WI38 (cell line): ENCODE measurements at regions not wholly inside any gene's neighbourhood (a gene's known extent, or its start where the extent isn't known, plus 50 kb on each side); places are given as distances from the start of the nearest gene placed in this dataset.

Experiments
- H3K4me3 ChIP-seq: 2 replicates; pipeline ENCODE4 v1.5.1; 2011; ENCODE audit warnings: low read depth, mild to moderate bottlenecking, control low read depth, low read length
- TF ChIP-seq, protein P1 (sequence below): IDR thresholded peaks from 2 replicates; pipeline ENCODE4 v1.5.1; 2012; ENCODE audit warnings: low read depth, mild to moderate bottlenecking, control low read depth, low read length

DNA sequence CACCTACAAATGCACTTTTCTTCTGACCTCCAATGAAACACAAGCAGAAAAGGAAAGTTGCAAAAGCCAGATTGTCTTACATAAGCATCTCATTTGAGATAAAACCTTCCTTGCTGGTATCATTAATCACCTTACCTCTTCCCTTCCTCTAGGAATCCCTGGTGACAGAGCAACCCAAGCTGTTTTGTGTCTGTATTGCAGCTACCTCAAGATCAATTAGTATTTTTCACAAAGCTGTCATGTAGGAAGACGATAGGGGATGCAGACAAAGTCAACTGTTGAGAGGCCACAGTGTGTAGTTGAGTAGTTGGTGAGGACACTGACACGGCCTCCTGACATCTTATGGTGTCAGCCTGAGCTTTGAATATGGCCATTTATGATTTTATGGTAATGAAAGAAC, 339.1 kb upstream of the SLC10A2 start:
- H3K4me3 ChIP-seq: no peak overlapping the region

DNA sequence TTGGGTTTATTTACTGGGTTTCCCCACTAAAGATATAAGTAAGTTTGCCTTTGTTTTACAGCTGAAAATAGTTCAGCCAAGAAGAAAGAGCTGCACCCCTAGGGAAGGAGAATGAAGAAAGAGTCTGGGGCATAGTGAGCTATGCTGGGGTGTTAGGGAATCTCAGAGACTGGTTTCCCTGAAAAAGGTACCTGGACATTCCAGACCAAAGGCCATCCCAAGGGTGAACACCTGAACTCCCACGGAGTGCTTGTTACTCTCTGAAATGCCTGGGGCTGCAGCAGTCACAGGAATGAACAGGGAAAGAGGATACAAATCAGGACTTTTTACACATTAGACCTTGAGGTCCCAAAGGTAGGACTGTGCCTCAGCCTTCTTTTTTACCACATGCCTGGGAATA, 337.6 kb upstream of the SLC10A2 start:
- no peak overlapping the region for H3K4me3 ChIP-seq
- TF ChIP-seq, protein P1, sequence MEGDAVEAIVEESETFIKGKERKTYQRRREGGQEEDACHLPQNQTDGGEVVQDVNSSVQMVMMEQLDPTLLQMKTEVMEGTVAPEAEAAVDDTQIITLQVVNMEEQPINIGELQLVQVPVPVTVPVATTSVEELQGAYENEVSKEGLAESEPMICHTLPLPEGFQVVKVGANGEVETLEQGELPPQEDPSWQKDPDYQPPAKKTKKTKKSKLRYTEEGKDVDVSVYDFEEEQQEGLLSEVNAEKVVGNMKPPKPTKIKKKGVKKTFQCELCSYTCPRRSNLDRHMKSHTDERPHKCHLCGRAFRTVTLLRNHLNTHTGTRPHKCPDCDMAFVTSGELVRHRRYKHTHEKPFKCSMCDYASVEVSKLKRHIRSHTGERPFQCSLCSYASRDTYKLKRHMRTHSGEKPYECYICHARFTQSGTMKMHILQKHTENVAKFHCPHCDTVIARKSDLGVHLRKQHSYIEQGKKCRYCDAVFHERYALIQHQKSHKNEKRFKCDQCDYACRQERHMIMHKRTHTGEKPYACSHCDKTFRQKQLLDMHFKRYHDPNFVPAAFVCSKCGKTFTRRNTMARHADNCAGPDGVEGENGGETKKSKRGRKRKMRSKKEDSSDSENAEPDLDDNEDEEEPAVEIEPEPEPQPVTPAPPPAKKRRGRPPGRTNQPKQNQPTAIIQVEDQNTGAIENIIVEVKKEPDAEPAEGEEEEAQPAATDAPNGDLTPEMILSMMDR: no peak

More for the DNA sequence above, 339.1 kb upstream of the SLC10A2 start:
- TF ChIP-seq, protein P1: no peak

DNA sequence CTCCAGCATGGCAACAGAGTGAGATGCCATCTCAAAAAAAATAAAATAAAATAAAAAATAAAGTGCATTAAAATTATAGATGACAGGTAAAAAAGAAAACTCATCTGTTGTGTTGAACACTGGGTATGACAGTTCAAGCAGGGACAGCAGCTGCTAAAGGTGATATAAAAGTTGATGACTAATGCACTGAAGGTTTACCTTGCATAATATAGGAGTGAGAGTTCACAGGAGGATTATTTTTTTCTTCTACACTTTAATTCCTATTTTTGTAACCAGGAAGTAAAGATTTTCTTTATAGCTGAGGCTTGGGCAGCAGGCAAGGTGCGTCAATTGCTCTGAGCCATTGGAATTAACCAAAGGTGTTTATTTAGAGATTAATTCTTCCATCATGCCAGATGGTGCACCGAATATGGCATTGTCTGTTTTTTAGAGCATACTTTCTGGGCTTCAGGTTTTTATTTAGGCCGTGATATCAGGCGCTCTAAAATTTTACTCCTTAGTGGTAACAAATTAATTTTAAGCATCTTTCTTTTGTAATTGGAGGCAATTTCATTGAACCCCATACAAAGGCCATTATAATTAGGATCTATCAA, 337.0 kb upstream of the SLC10A2 start:
- H3K4me3 ChIP-seq: no peak overlapping the region
- TF ChIP-seq, protein P1: no peak

DNA sequence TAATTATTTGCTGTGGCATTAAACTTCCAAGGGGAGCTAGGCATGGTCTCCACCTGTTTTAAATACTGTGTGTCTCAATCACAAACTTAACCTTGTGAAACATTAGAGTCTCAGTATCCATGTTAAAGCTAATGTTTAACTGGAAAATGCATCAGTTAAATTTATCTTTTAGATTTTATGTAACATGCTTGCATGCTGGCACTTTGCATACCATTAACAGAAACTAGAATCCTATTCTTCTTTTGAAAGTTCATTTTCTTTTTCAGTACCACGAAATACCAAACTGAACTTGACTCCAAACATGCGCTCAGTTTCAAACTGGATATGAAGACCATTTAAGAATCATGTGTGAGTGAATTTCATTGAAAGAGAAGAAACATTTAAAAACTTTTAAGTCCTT, 328.9 kb upstream of the SLC10A2 start:
- H3K4me3 ChIP-seq: no peak overlapping the region
- TF ChIP-seq, protein P1: no peak

DNA sequence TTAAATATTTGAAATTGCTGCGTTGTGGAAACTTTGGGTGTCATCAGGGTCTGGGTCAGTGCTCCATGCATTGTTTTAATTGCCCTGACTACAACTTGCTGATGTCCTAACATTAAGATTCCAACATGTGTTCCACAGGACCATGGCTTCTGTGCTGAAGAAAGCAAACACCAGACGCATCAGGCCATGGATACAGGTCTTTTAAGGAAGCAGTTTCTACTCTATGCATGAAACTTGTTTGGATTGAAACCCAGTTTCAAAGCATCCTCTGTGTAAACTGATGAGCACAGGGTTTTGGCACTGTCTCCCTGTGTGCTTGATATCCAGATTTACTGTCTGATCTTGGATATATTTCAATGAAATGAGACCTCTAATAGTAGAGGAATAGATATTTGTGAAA, 328.4 kb upstream of the SLC10A2 start:
- TF ChIP-seq, protein P1: no peak

DNA sequence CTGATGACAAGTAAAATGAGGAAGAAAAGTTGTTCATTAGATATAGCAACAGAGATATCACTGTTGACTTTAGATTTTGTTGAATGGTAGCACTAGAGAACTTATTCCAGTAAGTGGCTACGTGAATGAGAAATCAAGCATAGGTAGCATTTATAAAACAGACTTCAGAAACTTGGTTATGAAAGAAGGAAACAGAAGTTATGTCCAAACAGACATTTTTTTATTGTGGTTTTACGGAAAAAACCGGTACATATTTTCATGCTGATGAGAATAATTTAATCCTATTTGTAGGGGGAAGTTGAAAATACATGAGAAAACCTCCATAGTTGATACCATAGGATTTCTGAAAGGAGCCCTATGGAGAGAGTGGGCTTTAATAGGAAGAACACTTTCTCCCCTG, 325.7 kb upstream of the SLC10A2 start:
- TF ChIP-seq, protein P1: no peak

More for the DNA sequence above, 328.4 kb upstream of the SLC10A2 start:
- H3K4me3 ChIP-seq: no peak overlapping the region

DNA sequence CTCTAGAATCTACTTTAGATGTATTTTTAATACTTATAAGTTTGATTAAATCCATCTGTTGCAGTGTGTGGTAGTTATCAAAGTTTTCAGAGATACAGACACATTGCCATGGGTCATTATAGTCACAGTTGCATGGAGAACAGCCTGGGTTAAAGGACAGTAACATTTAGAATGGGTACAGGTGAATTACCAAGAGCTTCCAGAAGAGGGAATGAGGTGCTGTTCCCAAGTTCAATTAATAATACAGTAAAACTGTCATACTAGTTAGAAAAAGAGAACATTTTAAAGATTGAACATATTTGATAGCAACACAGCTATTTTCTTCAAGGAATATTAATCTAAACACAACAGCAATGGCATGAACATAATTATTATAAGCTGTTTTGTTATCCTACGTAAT, 322.6 kb upstream of the SLC10A2 start:
- TF ChIP-seq, protein P1: no peak
- H3K4me3 ChIP-seq: no peak overlapping the region

More for the DNA sequence above, 325.7 kb upstream of the SLC10A2 start:
- H3K4me3 ChIP-seq: no peak overlapping the region
